ENCODE measurements at regions not wholly inside any gene's neighbourhood (a gene's known extent, or its start where the extent isn't known, plus 50 kb on each side); places are given as distances from the start of the nearest gene placed in this dataset.

DNA sequence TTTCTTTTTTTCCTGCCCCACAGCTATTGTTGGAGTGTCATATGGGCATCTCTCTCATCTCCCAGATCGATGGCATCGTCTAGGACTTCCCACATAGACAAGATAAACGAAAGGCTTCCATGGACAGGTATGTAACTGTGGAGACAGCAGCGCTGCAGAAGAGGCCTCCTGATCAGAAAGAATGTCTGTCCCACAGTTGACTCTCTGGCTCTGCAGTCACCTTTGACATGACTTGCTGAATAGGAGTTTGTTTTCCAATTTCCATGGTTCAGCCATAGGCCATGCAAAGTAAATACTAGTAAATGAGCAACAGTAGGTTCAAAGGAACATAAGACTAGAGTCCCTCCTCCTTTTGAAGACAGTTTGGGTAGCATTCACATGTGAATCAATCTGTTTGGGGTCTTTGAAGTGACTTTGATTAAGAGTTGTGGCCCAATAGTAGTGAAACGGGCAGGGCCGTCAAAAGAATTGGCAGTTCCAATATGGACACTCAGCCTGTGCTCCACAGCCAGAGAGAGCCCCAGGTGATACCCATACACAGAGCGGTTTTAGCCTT lies 134.7 kb upstream of the IFNGR1 start:
- DNase-seq (ENCODE audit: low read depth in 2 of 2), result no peak

DNA sequence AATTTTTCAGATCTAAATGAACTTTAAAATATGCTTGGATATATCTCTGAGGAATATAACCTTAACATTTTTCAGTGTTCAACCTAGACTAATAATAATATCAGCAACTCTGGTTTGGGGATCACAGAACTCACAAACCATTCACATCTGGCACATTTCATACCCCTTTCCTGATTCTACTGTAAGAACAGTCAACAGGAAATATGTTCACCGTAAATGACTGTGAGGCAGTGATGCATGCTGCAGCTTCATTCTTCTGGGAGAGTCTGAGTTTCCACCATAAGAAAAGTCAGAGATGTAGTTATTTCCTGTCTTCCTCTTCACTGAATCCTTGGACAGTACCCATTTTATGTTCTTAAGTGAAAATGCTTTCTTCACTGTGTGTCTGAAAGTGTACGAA lies 134.2 kb upstream of the IFNGR1 start:
- DNase-seq (ENCODE audit: low read depth in 2 of 2), result no peak

DNA sequence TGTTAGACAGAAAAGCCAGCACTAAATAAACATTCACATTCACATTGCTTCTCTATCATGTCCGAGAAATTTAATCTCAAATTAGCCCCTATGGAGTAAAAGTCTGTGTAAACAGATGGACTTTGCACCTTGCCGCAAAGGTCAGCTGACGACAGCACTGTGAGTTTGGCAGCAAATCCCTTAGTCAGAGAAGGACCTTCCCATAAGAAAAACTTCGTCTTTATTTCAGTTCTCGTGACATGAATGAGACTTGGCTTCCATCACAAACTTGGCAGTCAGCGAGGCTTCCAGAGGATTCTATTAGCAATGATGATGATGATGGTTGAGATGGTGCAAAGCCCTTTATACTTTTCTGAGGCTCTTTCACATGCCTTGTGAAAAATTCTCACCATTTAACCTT lies 133.7 kb upstream of the IFNGR1 start:
- DNase-seq (ENCODE audit: low read depth in 2 of 2), result no peak

DNA sequence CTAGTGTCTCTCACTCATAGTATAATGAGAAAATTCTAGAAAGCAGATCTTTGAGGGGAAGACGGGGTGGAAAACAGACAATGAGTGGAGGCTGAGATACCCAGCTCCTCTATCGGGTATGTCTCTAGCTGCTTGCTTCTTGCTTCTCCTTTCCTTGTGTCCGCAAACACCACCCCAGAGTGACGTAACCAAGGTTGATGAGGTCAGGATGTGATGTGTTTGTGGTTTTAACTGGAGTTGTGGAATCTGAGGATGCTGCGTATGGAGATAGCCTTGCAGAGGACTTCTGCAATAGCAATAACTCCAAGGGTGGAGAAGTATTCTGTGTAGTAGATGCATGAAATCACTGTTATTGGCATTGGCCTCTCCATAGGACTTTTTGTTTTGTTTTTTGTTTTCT lies 132.7 kb upstream of the IFNGR1 start:
- no peak for DNase-seq (ENCODE audit: low read depth in 2 of 2)

DNA sequence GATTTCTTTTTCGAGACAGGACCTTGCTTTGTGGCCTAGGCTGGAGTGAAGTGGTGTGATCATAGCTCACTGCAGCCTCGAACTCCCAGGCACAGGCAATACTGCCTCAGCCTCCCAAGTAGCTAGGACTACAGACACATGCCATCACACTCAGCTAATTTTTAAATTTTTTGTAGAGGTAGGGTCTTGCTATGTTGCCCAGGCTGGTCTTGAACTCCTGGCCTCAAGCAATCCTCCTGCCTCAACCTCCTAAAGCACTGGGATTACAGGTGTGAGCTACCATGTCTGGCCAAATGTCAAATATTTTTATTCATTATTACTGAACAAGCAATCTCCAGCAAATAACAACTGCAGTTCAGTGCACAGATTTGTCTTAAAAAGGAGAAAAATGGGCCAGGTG lies 131.7 kb upstream of the IFNGR1 start:
- DNase-seq (ENCODE audit: low read depth in 2 of 2), result no peak

DNA sequence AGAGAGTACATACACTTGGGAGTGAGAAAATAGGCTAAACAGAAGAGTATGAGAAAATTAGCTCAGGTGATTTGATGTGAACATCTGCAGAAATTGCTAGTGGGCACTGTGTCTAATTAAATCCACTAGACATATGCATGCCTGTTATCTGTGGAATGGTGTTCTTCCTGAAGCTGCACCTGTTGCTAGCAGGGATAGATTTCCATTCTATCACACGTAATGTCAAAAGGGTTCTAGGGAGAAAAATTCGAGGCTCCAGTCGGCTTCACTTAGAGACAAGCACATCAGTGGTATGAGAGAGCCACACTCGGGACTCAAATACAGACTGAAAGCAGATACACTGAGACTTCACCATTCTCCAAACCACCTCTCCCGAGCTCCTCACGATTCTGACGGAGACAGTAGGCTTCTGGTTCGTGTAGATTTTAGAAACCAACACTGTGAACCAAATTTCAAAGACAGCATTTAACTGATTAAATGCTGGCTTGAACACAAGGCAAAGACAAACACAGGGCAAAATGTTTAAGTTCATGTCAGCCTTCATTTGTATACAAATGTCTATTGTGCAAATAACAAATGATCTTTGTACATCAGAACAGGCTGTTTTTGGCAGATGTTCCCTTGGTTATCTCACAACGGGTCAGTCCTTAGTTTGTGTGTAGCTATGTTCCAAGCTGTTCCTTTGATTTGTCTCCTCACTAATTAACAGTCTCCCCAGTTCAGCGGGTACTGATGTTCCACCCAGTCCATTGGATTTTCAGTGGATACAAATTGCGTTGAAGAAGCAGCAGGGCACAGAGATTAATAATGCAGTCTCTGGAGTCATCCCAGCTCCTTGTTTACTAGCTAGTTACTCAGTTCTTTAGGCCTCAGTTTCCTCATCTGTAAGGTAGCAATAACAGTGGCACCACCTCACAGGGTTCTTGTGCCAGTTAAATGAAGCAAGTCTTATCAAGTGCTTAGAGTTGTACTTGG lies 131.0 kb upstream of the IFNGR1 start:
- DNase-seq (ENCODE audit: low read depth in 2 of 2), result no peak

DNA sequence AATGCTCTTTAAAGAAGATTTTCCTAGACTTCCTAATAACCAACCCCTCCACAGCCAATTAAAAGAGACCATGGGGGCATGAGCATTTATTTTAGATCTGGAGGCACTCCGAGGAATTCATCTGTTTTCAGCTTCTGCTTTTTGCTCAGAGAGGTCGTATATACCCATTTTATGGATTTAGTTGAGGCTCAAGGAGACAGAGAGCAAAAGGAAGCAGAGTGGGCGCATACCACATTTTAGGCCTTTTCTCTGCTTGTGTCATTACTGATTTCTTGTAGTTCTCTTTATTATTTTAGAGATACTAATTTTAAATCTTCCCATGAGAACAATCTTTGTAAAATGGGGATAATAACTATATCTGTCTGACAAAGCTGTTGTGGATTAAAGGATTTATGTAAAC lies 129.6 kb upstream of the IFNGR1 start:
- no peak for DNase-seq (ENCODE audit: low read depth in 2 of 2)

DNA sequence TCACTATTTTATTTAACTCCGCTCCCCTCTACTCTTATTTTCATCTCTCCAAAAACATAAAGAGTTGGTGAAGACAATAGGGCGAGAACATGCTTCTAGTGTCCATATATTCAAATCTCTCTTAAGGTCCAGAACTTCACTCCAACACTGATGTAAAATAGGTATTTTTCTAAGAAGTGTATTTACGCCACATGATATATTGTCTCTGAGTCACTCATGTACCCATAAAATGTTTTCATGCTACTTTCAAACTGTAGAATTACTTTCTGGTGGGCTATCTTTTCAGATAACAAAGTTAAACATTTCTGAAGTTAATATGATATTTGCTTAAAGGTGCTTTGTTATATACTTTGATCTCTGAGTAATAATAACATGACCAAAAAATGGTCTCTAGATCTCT lies 124.1 kb upstream of the IFNGR1 start:
- no peak for DNase-seq (ENCODE audit: low read depth in 2 of 2)

DNA sequence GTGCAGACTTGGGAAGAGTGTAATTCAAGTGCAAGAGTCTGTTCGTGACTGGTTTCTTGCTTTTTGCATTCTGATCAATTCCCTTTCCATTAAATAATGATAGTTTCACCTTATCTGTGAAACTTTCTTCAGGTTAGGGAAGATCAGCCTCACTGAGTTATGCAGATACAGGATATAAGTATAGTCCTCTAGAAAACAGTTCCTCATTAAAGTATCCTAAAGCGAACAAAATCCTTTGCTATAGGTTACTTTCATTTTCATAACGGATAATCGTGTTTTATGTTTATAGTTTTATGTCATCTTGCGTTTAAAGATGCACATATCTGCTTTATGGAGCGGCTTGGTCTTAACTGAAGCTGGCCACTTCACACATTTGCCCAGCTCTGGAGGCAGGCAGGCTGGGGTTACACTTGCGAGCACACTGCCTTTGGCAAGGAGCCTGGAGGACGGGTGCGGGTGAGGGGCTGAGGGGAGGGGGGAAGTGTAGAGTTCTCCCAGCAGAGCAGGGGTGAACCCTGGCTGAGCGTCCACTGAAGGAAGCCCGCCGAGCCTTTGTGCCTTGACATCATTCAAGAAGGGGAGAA lies 123.5 kb upstream of the IFNGR1 start:
- no peak for DNase-seq (ENCODE audit: low read depth in 2 of 2)

DNA sequence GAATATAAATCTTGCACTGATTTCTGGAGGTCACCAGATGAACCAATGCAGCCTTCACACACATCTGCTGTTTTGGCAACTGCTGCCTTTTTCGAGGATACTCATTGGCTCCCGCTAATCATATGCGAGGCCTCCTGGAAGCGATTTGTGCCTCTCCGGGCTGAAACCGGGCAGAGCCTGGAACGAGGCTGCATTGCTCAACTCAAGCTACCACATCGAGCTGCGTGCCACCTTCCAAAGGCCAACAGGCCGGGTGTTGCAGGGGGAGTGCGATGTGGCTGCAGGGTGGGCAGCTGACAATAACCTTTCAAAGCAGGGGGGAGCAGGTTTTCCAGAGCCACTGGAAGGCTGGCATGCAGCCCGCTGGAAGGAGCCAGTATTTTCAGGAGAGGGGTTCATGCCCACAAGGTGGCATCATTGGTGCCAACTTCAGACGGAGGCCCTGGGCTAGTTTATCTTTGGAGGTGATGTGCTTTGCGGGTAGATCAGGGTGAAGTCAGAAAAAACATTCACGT lies 122.6 kb upstream of the IFNGR1 start:
- DNase-seq (ENCODE audit: low read depth in 2 of 2), result peak; percentile 10 to 33

DNA sequence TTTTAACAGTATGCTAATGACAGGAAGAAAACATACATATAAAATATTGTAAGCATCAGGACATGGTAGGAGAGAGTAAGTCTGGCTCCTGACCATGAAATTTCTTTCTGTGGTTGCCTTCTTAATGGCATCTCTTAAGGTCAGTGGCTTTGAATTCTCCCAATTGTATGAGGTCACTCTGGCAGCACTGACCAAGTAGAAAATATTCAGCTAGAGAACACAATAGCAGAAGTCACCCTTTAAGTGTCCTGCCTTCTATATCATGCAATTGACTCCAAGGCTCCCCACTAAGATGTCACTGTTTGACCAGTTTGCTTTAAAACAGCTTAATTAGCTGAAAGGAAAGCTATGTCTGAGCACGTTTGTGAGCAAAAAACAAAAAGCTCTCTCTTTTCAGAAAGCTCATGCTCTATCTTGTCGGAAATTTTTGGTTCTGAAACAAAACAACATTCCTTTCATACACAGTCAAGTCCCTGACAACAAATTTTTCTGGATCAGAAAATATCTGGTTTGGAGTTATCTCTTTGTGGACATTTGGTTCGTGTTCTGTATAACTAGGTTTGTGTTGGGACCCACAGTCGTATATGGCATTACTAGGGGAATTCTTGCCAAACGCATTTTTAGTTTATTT lies 120.9 kb upstream of the IFNGR1 start:
- no peak for DNase-seq (ENCODE audit: low read depth in 2 of 2)

DNA sequence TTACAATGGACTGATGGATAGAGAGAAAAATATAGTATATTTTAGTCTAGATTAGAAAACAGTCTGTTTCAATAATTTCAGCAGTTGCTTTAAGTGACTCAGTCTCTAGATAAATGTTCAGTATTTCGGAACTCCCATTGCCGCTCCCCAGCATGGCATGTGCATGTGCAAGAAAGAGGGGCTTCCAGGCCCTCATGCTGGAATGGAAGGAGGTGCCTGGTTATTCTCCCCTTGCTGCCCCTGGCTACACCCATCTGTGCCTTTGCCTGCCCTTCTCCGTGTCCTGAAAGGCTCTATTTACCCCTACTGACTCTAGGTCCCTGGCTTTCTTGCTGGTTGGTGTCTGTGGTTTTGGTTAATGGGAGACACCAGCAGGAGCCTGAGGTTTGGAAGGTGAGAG lies 115.7 kb upstream of the IFNGR1 start:
- no peak for DNase-seq (ENCODE audit: low read depth in 2 of 2)

DNA sequence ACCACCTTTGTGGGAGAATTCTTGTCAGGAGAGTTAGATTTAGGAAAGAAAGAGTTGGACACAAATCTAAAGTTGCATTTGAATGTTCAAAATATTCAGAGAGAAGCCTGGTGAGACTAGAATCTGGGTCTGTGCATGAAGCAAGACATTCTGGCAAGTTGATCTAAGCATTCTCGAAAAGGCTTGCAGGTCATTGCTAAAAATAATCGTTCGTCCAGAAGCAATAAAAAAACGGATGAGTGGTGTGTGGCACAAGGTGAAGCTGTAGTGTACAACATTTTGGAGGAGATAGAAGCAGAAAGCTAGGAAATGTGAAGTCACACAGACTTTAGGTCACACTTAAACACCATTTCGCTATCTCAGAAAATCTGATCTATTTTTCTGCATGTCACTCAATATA lies 114.9 kb upstream of the IFNGR1 start:
- DNase-seq (ENCODE audit: low read depth in 2 of 2), result no peak

DNA sequence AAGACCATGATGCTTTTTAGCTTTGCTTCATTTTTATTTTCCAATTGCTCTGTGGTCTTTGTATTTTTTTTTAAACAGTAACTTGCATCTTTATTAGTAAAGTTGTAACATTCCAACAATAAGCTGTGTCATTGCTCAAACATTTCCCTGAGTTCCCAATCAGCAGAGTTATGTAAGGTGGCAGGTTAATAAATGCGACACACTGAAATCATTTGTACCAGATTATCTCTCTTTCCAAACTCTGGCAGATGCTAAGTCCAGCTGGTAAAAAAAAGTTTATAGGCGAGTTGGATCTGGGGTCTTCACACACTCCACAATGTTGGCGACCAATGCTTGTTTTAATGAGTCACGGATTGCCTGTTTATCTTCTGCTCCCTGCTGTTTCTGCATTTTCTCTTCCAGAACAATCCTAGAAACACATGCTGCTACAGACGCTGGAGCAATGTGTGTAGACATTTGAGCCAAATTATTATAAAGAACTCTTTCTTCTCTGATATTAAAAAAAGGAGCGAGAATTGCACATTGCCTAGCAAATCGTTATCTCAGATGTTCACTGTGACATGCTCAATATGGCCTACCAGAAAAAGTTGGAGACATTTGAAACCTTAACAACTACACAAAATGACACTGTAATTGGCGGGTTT lies 113.6 kb upstream of the IFNGR1 start:
- DNase-seq (ENCODE audit: low read depth in 2 of 2), result no peak

DNA sequence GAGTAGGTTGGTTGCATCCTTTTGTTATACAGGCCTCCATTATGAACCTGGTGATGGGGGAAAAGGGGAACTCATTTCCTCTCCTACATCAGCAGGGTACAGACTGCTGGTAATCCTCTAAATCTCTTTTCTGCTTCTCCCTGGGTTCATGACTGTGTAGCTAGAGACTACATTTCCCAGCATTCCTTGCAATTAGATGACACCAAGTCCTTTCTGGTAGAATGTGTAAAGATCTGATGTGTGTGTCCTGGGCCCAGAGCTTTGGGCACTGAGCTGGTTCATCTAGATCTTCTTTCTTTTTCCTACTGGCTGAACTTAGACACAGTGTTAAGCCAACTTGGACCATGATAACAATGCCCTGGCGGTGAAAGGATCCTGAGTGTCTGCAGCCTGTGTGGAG lies 104.7 kb upstream of the IFNGR1 start:
- DNase-seq (ENCODE audit: low read depth in 2 of 2), result no peak

DNA sequence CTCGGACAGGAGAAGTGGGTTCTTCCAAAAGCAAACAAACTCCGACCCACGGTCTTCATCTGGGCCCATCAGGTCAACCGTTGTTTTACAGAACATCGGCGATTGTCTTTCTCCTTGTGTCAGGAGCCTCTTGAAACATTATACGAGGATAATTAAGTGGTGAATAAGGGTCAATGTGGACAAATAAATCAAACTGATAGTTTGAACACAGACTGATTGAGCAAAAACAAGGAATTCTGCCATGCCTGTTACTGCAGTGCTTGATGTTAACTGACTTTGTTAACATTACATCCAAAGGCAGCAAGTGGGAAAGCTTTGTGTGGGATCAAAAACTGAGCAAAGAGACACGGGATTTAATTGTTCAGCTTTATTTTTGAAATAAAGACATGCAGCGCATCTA lies 101.1 kb upstream of the IFNGR1 start:
- DNase-seq (ENCODE audit: low read depth in 2 of 2), result no peak

DNA sequence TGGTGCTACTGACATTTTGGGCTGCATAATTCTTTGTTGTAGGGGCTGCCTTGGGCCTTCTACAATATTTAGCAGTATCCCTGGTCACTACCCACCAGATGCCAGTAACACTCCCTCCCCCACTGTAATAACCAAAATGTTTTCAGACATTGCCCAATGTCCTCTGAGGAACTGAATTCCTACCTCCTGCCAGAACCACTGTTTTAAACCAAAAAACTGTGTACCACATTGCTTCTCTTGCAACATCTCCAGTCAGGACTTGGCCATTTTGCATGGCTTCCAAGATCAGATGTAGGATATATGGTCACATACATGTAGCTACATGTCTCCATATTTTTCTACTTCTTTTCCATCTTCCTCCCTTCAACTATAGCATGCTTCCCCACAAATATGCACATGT lies 97.4 kb upstream of the IFNGR1 start:
- DNase-seq (ENCODE audit: low read depth in 2 of 2), result no peak

DNA sequence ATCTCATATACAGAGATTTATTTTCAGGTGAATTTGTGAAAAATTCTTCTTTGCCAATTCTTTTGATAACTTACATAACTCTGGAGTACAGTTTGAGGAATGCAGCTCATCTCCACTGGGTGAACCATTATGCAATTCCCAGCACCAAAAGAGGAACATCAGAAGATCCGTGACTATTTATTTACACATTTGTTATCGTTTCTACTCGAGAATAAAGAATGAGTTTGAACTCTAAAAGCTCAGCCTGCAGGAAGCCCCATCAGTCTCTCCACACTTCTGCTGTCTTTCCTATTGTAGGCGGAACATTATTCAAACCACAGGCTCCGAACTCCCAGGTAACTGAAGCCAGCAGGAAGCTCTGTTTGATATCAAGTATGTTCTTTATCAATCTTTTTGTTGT lies 95.9 kb upstream of the IFNGR1 start:
- no peak for DNase-seq (ENCODE audit: low read depth in 2 of 2)

DNA sequence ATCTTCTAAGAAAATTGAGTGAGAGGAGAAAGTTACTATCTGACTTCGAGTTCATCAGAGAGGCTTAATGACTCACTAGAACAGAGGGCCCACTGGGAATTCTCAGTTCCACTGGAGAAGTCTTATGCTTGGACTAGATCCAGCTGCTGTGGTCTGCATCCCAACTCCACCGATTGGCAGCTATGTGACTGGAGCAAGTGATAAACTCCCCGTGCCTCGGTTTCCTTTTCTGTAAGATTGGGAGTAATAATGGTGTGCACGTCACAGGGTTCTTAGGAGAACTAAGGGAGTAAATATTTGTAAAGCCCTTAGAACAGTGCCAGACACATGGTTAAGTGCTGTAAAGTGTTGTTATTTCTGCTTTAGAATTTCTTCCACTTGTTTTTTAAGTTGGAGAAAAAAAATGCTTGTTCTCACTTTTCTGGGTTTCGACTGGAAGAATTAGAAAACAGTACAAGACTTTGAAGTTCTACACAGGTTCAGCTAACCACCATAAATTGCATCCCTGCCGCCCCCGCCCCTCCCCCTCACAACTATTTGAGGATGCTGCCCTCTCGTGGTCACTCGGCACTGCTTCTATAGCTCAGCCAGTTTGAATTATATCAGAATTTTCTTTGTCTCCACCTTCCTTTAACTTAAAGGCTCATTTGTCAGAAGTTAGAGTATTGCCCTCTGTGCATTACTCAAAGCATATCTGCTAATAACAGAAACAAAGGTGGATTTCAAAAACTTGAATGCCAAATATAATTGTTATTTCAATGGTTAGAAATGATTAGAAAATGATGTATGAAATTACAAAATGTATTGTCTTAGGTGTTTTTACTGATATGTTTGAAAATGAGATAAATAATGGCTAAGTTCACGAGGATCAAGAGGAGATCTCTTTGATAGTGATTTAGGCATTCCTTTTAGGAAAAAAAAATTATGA lies 95.0 kb upstream of the IFNGR1 start:
- peak; percentile 39 to 46 for DNase-seq (ENCODE audit: low read depth in 2 of 2)

DNA sequence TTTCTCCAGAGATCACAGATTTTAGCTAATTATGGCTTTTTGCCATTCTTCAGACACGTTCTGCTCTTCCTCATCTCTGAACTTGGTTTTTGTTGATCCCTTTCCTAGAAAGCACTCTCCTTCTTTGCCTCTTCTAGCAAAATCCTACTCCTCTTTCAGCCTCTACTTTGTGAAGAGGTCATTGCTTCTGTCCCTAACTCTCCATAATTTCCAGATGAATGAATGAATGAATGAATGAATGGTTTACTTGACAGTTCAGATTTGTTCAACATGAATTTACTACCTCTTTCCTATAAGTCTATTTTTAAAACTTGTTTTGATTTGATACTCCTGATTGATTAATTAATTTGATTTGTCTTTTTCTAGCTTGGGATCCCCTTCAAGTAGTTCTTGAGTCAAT lies 94.0 kb upstream of the IFNGR1 start:
- DNase-seq (ENCODE audit: low read depth in 2 of 2), result no peak

DNA sequence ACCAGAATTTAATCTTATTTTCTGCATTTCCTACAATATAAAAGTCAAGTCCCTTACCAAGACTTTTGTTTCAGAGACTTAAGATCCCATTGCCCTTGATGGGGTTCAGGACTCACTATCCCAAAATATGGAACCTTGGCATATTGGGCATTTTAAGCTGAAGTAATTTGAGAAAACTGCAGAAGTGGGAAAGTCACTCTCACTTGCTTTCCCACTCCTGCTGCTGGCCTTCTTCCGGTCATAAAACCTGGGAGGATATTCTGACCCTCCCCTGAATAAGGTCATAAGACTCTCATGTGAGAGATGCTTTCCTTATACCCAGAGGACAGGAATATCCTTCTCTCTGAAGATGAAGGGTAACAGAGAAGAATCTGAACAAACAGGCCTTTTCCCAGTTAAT lies 92.8 kb upstream of the IFNGR1 start:
- no peak for DNase-seq (ENCODE audit: low read depth in 2 of 2)

All from activated CD8-positive, alpha-beta memory T cell treated with anti-CD3 and anti-CD28 coated beads for 4 hours (primary cell).